CD14-positive monocyte (primary cell): ENCODE measurements at regions not wholly inside any gene's neighbourhood (a gene's known extent, or its start where the extent isn't known, plus 50 kb on each side); places are given as distances from the start of the nearest gene placed in this dataset.
"Not testable (repeated sequence)": the region's sequence is repeated elsewhere in the genome, so short reads cannot be mapped to it uniquely, and the experiment has no call there.

ENCODE experiments used
- DNase-seq, 3 donors: peaks; one replicate each; pipeline ENCODE4 v3.0.0-alpha.2; 2011 to 2022
- H2AFZ ChIP-seq: 2 replicates; pipeline ENCODE4 v1.6.0; 2012; ENCODE audit warnings: mild to moderate bottlenecking, low read depth, low read length, inconsistent platforms; ENCODE audit not compliant: insufficient read depth, poor library complexity, severe bottlenecking
- H3K27ac ChIP-seq, 2 donors: 1 replicate in 1 of 2; 2 replicates in 1 of 2; pipeline ENCODE4 v1.5.1; 2012 to 2013; ENCODE audit warnings: low read length in 2 of 2, control low read depth in 1 of 2, inconsistent platforms in 1 of 2, low read depth in 1 of 2, mild to moderate bottlenecking in 1 of 2
- H3K27me3 ChIP-seq, 2 donors: one replicate each; pipeline versions ENCODE4 v1.6.0 to v1.6.1; 2011 to 2013; ENCODE audit warnings: low read length in 2 of 2; ENCODE audit not compliant: control insufficient read depth in 2 of 2, insufficient read depth in 2 of 2
- H3K36me3 ChIP-seq, 2 donors: replicated peaks in 1 of 2; 1 replicate in 1 of 2; 2 replicates in 1 of 2; pipeline versions ENCODE4 v1.5.1 to v1.6.1; 2012 to 2013; ENCODE audit warnings: low read length in 2 of 2, control low read depth in 1 of 2, inconsistent platforms in 1 of 2, mild to moderate bottlenecking in 1 of 2; ENCODE audit not compliant: insufficient read depth in 2 of 2, control insufficient read depth in 1 of 2
- H3K4me1 ChIP-seq, 2 donors: 1 replicate in 1 of 2; 2 replicates in 1 of 2; pipeline versions ENCODE4 v1.5.1 to v1.6.1; 2012 to 2013; ENCODE audit warnings: low read length in 2 of 2, control low read depth in 1 of 2, inconsistent platforms in 1 of 2, mild to moderate bottlenecking in 1 of 2, moderate library complexity in 1 of 2; ENCODE audit not compliant: insufficient read depth in 2 of 2, control insufficient read depth in 1 of 2
- H3K4me2 ChIP-seq: replicated peaks from 2 replicates; pipeline ENCODE3; 2012; ENCODE audit warnings: low read length, moderate library complexity, mild to moderate bottlenecking; ENCODE audit not compliant: poor library complexity, severe bottlenecking; ENCODE audit errors: extremely low read depth
- H3K4me3 ChIP-seq, 3 experiments: fragments of 200-600 bp in 1 of 3; sonication (generic) in 1 of 3; replicated peaks in 1 of 3; 1 replicate in 2 of 3; 2 replicates in 1 of 3; pipeline ENCODE4 v1.5.1; 2011 to 2013; ENCODE audit warnings: low read length in 3 of 3, mild to moderate bottlenecking in 3 of 3, control low read depth in 2 of 3, low read depth in 2 of 3, inconsistent platforms in 1 of 3, moderate library complexity in 1 of 3
- H3K79me2 ChIP-seq: 2 replicates; pipeline ENCODE4 v1.6.0; 2012; ENCODE audit warnings: mild to moderate bottlenecking, control low read depth, inconsistent platforms, low read length, moderate library complexity; ENCODE audit not compliant: insufficient read depth
- H3K9ac ChIP-seq: 2 replicates; pipeline ENCODE4 v1.6.0; 2017; ENCODE audit warnings: low read length, mild to moderate bottlenecking; ENCODE audit not compliant: insufficient read depth, poor library complexity, severe bottlenecking
- H3K9me3 ChIP-seq, 2 donors: replicated peaks in 1 of 2; 1 replicate in 1 of 2; 2 replicates in 1 of 2; pipeline versions ENCODE4 v1.5.1 to v1.6.1; 2012 to 2013; ENCODE audit warnings: low read length in 2 of 2, control low read depth in 1 of 2; ENCODE audit not compliant: control insufficient read depth in 1 of 2, insufficient read depth in 1 of 2
- H4K20me1 ChIP-seq: 2 replicates; pipeline ENCODE4 v1.6.0; 2012; ENCODE audit warnings: mild to moderate bottlenecking, low read length, control low read depth, moderate library complexity; ENCODE audit not compliant: insufficient read depth
- H3K27ac Mint-ChIP-seq, 7 donors: one replicate each; pipeline ENCODE4 v1.8.0; 2020; ENCODE audit warnings: mild to moderate bottlenecking in 7 of 7, mixed read lengths in 7 of 7, moderate library complexity in 6 of 7, inconsistent platforms in 2 of 7
- H3K27me3 Mint-ChIP-seq, 3 donors: one replicate each; pipeline ENCODE4 v1.8.0; 2021 to 2022; ENCODE audit warnings: low read depth in 3 of 3, mild to moderate bottlenecking in 3 of 3, mixed read lengths in 3 of 3, moderate library complexity in 3 of 3, inconsistent platforms in 1 of 3
- H3K36me3 Mint-ChIP-seq, 2 donors: one replicate each; pipeline ENCODE4 v1.8.0; 2020; ENCODE audit warnings: mixed read lengths in 2 of 2, inconsistent platforms in 1 of 2, mild to moderate bottlenecking in 1 of 2
- H3K4me1 Mint-ChIP-seq: one replicate; pipeline ENCODE4 v1.8.0; 2020; ENCODE audit warnings: mild to moderate bottlenecking, mixed read lengths
- H3K4me3 Mint-ChIP-seq, 2 donors: one replicate each; pipeline ENCODE4 v1.8.0; 2020; ENCODE audit warnings: mild to moderate bottlenecking in 2 of 2, mixed read lengths in 2 of 2, moderate library complexity in 1 of 2
- H3K9me3 Mint-ChIP-seq, 7 donors: one replicate each; pipeline ENCODE4 v1.8.0; 2020 to 2022; ENCODE audit warnings: mixed read lengths in 7 of 7, mild to moderate bottlenecking in 6 of 7, moderate library complexity in 6 of 7, inconsistent platforms in 2 of 7
- WGBS: methylation state at CpG from one replicate; pipeline ENCODE4 v1.1.5; 2013; ENCODE audit warnings: missing lambda C conversion rate; ENCODE audit not compliant: insufficient coverage; 5-methylcytosine and 5-hydroxymethylcytosine counted together
- intact Hi-C, 2 donors: fragments of 100-400 bp; cut with micrococcal nuclease; formaldehyde crosslinking; loops; one replicate each; pipeline versions ENCODE4 v1.15.0 to v1.15.1; 2023
- TF ChIP-seq, protein P1 (sequence below): fragments of 200-600 bp; IDR thresholded peaks from one replicate; pipeline ENCODE4 v1.8.0; 2022; ENCODE audit warnings: antibody characterized with exemption, mild to moderate bottlenecking

DNA sequence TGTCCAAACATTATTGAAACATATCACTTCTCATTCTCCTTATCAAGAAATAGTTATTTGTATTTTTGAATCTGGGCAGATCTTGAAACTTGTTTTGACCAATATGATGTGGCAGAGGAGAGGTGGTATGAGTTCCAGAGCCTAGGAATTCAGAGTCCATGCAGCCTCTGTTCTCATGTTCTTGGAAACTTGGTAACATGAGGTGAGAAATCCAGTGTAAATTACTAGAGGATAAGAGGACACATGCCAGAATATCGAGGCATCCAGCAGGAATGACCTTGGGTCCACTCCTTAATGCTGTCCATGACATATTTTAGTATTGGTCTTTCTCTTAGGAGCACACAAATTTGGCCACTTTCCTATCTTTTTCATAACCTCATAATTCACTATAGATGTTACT lies 1374.6 kb downstream of the FSCB start:
- Histone ChIP-seq H2AFZ (no peak overlapping the region), H3K9me3 (peaks cover 14 to 19% of the 10 kb centered on the region in 2 donors), H3K27me3 (no peaks in the 10 kb centered on the region), H3K4me2 (no peak overlapping the region), H3K4me1 (no peaks in the 10 kb centered on the region), H3K9ac (no peak overlapping the region), H3K4me3 (no peak overlapping the region), H3K79me2 (no peaks in the 10 kb centered on the region), H3K27ac (no peak overlapping the region), H3K36me3 (no peaks in the 10 kb centered on the region), H4K20me1 (no peaks in the 10 kb centered on the region)
- Mint-ChIP-seq H3K27me3 (peaks cover 0 to 1% (median 0%) of the 10 kb centered on the region in 3 donors), H3K27ac (no peak overlapping the region), H3K36me3 (no peaks in the 10 kb centered on the region), H3K4me3 (no peak overlapping the region), H3K4me1 (no peaks in the 10 kb centered on the region), H3K9me3 (peaks cover 9 to 26% (median 13%) of the 10 kb centered on the region in 7 donors)
- WGBS, result 100% methylated on average over 1 of the region's 1 CpG
- DNase-seq, result no peak
- TF ChIP-seq, protein P1, sequence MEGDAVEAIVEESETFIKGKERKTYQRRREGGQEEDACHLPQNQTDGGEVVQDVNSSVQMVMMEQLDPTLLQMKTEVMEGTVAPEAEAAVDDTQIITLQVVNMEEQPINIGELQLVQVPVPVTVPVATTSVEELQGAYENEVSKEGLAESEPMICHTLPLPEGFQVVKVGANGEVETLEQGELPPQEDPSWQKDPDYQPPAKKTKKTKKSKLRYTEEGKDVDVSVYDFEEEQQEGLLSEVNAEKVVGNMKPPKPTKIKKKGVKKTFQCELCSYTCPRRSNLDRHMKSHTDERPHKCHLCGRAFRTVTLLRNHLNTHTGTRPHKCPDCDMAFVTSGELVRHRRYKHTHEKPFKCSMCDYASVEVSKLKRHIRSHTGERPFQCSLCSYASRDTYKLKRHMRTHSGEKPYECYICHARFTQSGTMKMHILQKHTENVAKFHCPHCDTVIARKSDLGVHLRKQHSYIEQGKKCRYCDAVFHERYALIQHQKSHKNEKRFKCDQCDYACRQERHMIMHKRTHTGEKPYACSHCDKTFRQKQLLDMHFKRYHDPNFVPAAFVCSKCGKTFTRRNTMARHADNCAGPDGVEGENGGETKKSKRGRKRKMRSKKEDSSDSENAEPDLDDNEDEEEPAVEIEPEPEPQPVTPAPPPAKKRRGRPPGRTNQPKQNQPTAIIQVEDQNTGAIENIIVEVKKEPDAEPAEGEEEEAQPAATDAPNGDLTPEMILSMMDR, result no peak
- intact Hi-C loops, result no loop called here

DNA sequence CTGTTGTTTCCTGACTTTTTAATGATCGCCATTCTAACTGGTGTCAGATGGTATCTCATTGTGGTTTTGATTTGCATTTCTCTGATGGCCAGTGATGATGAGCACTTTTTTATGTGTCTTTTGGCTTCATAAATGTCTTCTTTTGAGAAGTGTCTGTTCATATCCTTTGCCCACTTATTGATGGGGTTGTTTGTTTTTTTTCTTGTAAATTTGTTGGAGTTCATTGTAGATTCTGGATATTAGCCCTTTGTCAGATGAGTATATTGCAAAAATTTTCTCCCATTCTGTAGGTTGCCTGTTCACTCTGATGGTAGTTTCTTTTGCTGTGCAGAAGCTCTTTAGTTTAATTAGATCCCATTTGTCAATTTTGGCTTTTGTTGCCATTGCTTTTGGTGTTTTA lies 1378.7 kb downstream of the FSCB start:
- H3K9ac ChIP-seq, intact Hi-C loops, H3K4me3 Mint-ChIP-seq, H3K27ac ChIP-seq, H3K4me1 ChIP-seq, H3K27me3 ChIP-seq, H3K79me2 ChIP-seq, H4K20me1 ChIP-seq, H3K36me3 ChIP-seq, H3K9me3 ChIP-seq, H3K4me3 ChIP-seq, H3K4me2 ChIP-seq, H3K36me3 Mint-ChIP-seq, H3K27me3 Mint-ChIP-seq, H3K4me1 Mint-ChIP-seq, H2AFZ ChIP-seq, DNase-seq, H3K27ac Mint-ChIP-seq: not testable (repeated sequence)
- WGBS, result no CpG with 5 or more reads among the region's 1 CpG
- H3K9me3 Mint-ChIP-seq, result peaks cover 0 to 11% (median 5%) of the 10 kb centered on the region in 7 donors

DNA sequence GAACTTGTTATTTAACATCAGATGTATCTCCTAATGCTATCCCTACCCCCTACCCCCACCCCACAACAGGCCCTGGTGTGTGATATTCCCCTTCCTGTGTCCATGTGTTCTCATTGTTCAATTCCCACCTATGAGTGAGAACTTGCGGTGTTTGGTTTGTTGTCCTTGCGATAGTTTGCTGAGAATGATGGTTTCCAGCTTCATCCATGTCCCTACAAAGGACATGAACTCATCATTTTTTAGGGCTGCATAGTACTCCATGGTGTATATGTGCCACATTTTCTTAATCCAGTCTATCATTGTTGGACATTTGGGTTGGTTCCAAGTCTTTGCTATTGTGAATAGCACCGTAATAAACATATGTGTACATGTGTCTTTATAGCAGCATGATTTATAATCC lies 1379.2 kb downstream of the FSCB start:
- H3K4me1 Mint-ChIP-seq, H3K27me3 ChIP-seq, H3K79me2 ChIP-seq, intact Hi-C loops, H3K27ac Mint-ChIP-seq, H3K9me3 ChIP-seq, H3K27ac ChIP-seq, H3K4me3 ChIP-seq, H3K4me2 ChIP-seq, H3K27me3 Mint-ChIP-seq, H3K36me3 ChIP-seq, H4K20me1 ChIP-seq, H3K36me3 Mint-ChIP-seq, DNase-seq, H3K4me3 Mint-ChIP-seq, H3K4me1 ChIP-seq, H2AFZ ChIP-seq, H3K9ac ChIP-seq: not testable (repeated sequence)
- WGBS, result no CpG with 5 or more reads among the region's 3 CpGs
- peaks cover 0 to 11% (median 5%) of the 10 kb centered on the region in 7 donors for H3K9me3 Mint-ChIP-seq
